ENCODE measurements at regions not wholly inside any gene's neighbourhood (a gene's known extent, or its start where the extent isn't known, plus 50 kb on each side); places are given as distances from the start of the nearest gene placed in this dataset.
"Not testable (repeated sequence)": the region's sequence is repeated elsewhere in the genome, so short reads cannot be mapped to it uniquely, and the experiment has no call there.

- no peak overlapping the region for H3K9ac ChIP-seq (ENCODE audit: low read length)
- H3K36me3 ChIP-seq (ENCODE audit: control insufficient read depth, insufficient read depth, low read length), result no peaks in the 10 kb centered on the region
- H3K27me3 ChIP-seq (ENCODE audit: control insufficient read depth, insufficient read depth, low read length), result no peaks in the 10 kb centered on the region
- H3K4me1 ChIP-seq (ENCODE audit: control insufficient read depth, insufficient read depth, low read length), result no peaks in the 10 kb centered on the region
- no peak overlapping the region for H3K4me3 ChIP-seq (ENCODE audit: low read length)
- no peaks in the 10 kb centered on the region for H3K9me3 ChIP-seq (ENCODE audit: control insufficient read depth, low read length)
Measured at GRCh38 chr12:42030588-42030987, 114.1 kb downstream of the GXYLT1 start.

DNA sequence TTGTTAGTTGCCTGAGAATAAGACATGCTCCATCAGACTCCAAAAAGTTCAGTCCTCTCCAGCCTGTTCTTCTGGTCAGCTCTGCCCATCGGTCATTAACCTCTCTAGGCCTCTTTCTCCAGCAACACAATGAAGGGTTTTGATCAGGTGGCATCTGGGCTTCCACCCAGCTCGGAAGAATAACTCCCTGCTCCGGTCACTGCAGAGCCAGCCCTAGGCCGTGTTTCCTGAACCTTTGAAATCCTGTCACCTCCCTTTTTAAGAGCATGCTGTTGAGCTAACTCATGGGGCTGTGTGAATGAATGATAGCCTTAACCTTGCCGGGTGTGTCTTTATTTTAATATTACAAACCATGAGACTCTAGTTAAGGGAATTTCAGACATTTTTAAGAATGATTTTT is 117.1 kb downstream of the GXYLT1 start:
- no peaks in the 10 kb centered on the region for H3K9me3 ChIP-seq (ENCODE audit: control insufficient read depth, low read length)

DNA sequence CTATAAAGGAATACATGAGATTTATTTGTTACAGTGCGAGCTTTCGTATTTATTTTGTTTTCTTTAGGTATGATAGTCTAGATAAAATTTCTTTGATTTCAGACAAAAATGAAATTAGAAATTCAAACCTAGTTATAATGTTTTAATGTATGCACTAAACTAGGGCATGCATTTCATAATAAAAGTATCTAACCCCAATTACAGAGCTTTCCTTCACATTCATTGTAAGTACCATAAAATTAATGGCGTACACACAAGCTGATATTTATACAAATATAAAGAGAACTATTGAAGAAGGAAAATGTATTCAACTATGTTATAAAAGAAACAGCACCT is 120.2 kb downstream of the GXYLT1 start:
- Histone ChIP-seq H3K4me3 (ENCODE audit: low read length) (no peak overlapping the region), H3K9ac (ENCODE audit: low read length) (no peak overlapping the region), H3K27me3 (ENCODE audit: control insufficient read depth, insufficient read depth, low read length) (peaks cover 4% of the 10 kb centered on the region), H3K9me3 (ENCODE audit: control insufficient read depth, low read length) (no peaks in the 10 kb centered on the region), H3K36me3 (ENCODE audit: control insufficient read depth, insufficient read depth, low read length) (no peaks in the 10 kb centered on the region), H3K4me1 (ENCODE audit: control insufficient read depth, insufficient read depth, low read length) (no peaks in the 10 kb centered on the region)

More for the DNA sequence above, 117.1 kb downstream of the GXYLT1 start:
- H3K9ac ChIP-seq (ENCODE audit: low read length), result no peak overlapping the region
- H3K27me3 ChIP-seq (ENCODE audit: control insufficient read depth, insufficient read depth, low read length), result peaks cover 4% of the 10 kb centered on the region
- no peak overlapping the region for H3K4me3 ChIP-seq (ENCODE audit: low read length)
- H3K36me3 ChIP-seq (ENCODE audit: control insufficient read depth, insufficient read depth, low read length), result no peaks in the 10 kb centered on the region
- H3K4me1 ChIP-seq (ENCODE audit: control insufficient read depth, insufficient read depth, low read length), result no peaks in the 10 kb centered on the region

DNA sequence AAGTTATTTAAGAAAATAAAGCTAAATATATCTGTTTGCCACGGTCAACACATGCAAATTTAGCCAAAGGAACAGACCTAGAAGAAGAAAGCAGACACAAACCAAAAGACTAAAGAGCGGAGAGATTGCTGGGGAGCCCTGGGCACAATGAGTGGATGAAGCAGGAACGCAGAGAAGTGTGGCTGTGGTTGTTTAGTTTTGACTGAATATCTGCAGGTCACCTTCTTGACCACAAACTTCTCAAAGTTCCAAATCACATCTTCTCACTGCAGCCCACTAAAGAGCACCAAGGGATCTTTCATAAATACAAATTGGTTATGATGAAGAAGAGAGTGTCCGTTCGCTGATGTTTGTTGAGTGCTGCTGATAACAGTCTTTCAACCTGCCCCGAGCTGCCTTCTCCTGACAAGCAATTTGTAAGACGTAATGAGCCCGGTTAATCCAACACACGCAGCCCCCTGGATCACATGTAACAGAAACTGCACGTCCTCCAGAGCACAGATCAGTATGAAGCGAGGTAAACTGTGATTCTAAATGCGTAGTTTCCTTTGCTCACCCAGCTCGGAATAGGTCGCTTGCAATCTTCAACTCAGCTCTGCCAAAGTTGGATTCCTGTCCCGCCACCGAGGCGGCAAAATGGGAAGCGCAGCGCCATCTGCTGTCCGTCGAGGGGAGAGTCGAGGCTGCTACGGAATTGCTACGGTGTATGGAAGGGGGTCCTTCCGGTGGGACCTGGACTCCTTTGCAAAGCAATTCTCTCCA is 120.8 kb downstream of the GXYLT1 start:
- no peaks in the 10 kb centered on the region for H3K9me3 ChIP-seq (ENCODE audit: control insufficient read depth, low read length)
- peaks cover 4% of the 10 kb centered on the region for H3K27me3 ChIP-seq (ENCODE audit: control insufficient read depth, insufficient read depth, low read length)
- no peaks in the 10 kb centered on the region for H3K4me1 ChIP-seq (ENCODE audit: control insufficient read depth, insufficient read depth, low read length)
- H3K36me3 ChIP-seq (ENCODE audit: control insufficient read depth, insufficient read depth, low read length), result no peaks in the 10 kb centered on the region
- H3K4me3 ChIP-seq (ENCODE audit: low read length), result peak overlapping the region; percentile 10
- peak overlapping the region; percentile 38 for H3K9ac ChIP-seq (ENCODE audit: low read length)

DNA sequence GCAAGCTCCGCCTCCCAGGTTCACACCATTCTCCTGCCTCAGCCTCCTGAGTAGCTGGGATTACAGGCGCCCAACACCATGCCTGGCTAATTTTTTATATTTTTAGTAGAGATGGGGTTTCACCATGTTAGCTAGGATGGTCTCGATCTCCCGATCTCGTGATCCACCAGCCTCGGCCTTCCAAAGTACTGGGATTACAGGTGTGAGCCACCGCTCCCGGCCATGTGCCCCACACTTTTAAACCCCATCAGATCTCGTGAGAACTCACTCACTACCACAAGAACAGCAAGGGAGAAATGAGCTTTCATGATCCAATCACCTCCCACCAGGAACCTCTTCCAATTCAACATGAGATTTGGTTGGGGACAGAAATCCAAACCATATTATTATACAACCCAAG is 122.7 kb downstream of the GXYLT1 start:
- H3K9ac ChIP-seq (ENCODE audit: low read length); H3K36me3 ChIP-seq (ENCODE audit: control insufficient read depth, insufficient read depth, low read length); H3K4me3 ChIP-seq (ENCODE audit: low read length); H3K9me3 ChIP-seq (ENCODE audit: control insufficient read depth, low read length); H3K27me3 ChIP-seq (ENCODE audit: control insufficient read depth, insufficient read depth, low read length); H3K4me1 ChIP-seq (ENCODE audit: control insufficient read depth, insufficient read depth, low read length): not testable (repeated sequence)

DNA sequence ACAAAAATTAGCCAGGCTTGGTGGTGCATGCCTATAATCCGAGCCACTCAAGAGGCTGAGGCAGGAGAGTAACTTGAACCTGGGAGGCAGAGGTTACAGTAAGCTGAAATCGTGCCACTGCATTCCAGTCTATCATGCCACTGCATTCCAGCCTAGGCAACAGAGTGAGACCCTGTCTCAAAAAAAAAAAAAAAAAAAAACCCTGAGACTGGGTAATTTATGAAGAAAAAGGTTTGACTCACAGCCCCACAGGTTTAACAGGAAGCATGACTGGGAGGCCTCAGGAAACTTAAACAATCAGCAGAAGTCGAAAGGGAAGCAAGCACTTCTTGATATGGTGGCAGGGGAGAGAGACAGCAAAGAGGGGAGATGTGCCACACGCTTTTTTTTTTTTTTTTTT is 123.2 kb downstream of the GXYLT1 start:
- Histone ChIP-seq H3K27me3 (ENCODE audit: control insufficient read depth, insufficient read depth, low read length) (peaks cover 4% of the 10 kb centered on the region), H3K4me1 (ENCODE audit: control insufficient read depth, insufficient read depth, low read length) (no peaks in the 10 kb centered on the region), H3K36me3 (ENCODE audit: control insufficient read depth, insufficient read depth, low read length) (no peaks in the 10 kb centered on the region), H3K9ac (ENCODE audit: low read length) (no peak overlapping the region), H3K9me3 (ENCODE audit: control insufficient read depth, low read length) (no peaks in the 10 kb centered on the region), H3K4me3 (ENCODE audit: low read length) (no peak overlapping the region)

DNA sequence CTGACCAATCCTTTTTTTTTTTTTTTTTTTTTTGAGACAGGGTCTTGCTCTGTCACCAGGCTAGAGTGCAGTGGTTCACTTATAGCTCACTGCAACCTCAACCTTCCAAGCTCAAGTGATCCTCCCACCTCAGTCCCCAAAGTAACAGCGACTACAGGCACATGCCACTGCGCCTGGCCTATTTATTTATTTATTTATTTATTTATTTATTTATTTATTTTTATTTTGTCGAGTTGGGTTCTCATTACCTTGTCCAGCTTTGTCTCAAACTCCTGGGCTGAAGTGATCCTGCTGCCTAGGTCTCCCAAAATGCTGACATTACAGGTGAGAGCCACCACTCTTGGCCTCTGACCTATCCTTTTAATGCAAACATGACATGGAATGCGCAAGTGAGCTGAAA is 124.4 kb downstream of the GXYLT1 start:
- H3K9ac ChIP-seq (ENCODE audit: low read length), result no peak overlapping the region
- H3K4me1 ChIP-seq (ENCODE audit: control insufficient read depth, insufficient read depth, low read length), result no peaks in the 10 kb centered on the region
- peaks cover 4% of the 10 kb centered on the region for H3K27me3 ChIP-seq (ENCODE audit: control insufficient read depth, insufficient read depth, low read length)

GRCh38 chr12:42019746-42020145 is 124.9 kb downstream of the GXYLT1 start:
- Histone ChIP-seq H3K36me3 (ENCODE audit: control insufficient read depth, insufficient read depth, low read length) (no peaks in the 10 kb centered on the region), H3K4me3 (ENCODE audit: low read length) (no peak overlapping the region), H3K4me1 (ENCODE audit: control insufficient read depth, insufficient read depth, low read length) (no peaks in the 10 kb centered on the region), H3K27me3 (ENCODE audit: control insufficient read depth, insufficient read depth, low read length) (peaks cover 4% of the 10 kb centered on the region), H3K9ac (ENCODE audit: low read length) (no peak overlapping the region), H3K9me3 (ENCODE audit: control insufficient read depth, low read length) (no peaks in the 10 kb centered on the region)

More for the DNA sequence above, 124.4 kb downstream of the GXYLT1 start:
- Histone ChIP-seq H3K9me3 (ENCODE audit: control insufficient read depth, low read length) (no peaks in the 10 kb centered on the region), H3K4me3 (ENCODE audit: low read length) (no peak overlapping the region), H3K36me3 (ENCODE audit: control insufficient read depth, insufficient read depth, low read length) (no peaks in the 10 kb centered on the region)

DNA sequence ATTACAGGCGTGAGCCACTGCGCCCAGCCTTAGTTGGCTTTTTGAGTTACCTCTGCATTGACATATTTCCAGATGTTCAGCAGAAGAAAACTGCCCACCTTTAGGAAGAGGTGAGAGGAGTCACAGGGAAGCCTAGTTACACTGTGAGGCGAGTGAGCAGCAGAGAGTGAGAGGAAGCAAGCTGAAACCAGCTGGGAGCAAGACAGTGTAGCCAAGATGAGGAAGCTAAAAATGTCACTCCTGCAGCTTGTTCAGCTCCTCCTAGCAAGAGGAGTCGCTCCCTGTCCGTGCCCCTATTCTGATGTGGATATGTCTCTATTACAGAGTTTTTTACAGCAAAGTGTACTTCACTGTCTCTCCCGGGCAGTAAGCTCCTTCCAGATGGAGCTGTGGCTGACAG is 127.6 kb downstream of the GXYLT1 start:
- no peaks in the 10 kb centered on the region for H3K4me1 ChIP-seq (ENCODE audit: control insufficient read depth, insufficient read depth, low read length)
- H3K4me3 ChIP-seq (ENCODE audit: low read length), result no peak overlapping the region
- no peak overlapping the region for H3K9ac ChIP-seq (ENCODE audit: low read length)

DNA sequence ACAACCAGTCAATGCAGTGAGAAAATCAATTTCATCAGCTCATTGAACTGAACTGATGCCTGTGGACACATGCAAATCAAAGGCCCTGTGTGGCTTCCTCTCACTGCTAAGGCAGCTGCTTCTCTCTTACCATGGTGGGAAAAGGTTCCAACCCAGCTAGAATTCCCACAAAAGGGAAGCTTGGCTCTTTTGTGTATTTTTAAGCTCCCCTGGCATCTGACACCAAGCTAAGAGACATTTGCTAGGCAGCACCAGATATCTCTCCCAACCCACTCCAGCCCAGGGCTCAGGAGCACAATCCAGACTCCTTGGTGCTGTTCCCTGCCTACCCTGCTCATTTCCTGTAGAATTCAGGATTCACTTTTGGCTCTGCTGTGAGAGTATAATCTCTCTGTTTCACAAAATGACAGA is 129.6 kb downstream of the GXYLT1 start:
- Histone ChIP-seq H3K9me3 (ENCODE audit: control insufficient read depth, low read length) (no peaks in the 10 kb centered on the region), H3K9ac (ENCODE audit: low read length) (no peak overlapping the region), H3K4me3 (ENCODE audit: low read length) (no peak overlapping the region), H3K36me3 (ENCODE audit: control insufficient read depth, insufficient read depth, low read length) (no peaks in the 10 kb centered on the region), H3K27me3 (ENCODE audit: control insufficient read depth, insufficient read depth, low read length) (no peaks in the 10 kb centered on the region), H3K4me1 (ENCODE audit: control insufficient read depth, insufficient read depth, low read length) (no peaks in the 10 kb centered on the region)

More for the DNA sequence above, 127.6 kb downstream of the GXYLT1 start:
- Histone ChIP-seq H3K27me3 (ENCODE audit: control insufficient read depth, insufficient read depth, low read length) (no peaks in the 10 kb centered on the region), H3K9me3 (ENCODE audit: control insufficient read depth, low read length) (no peaks in the 10 kb centered on the region), H3K36me3 (ENCODE audit: control insufficient read depth, insufficient read depth, low read length) (no peaks in the 10 kb centered on the region)

DNA sequence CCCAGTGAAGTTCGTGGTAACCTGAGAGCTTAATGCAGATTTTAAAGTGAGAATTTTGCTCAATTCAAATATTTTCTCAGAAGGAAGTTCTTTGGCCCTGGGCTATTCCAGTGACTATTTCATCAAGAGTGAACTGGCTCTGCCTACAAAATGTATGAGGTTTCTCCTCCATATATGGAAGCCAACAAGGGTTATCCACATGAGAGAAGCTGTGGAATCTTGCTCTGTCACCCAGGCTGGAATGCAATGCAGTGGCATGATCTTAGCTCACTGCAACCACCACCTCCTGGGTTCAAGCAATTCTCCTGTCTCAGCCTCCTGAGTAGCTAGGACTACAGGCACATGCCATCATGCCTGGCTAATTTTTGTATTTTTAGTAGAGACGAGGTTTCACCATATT is 132.2 kb downstream of the GXYLT1 start:
- H3K9me3 ChIP-seq (ENCODE audit: control insufficient read depth, low read length); H3K4me3 ChIP-seq (ENCODE audit: low read length); H3K27me3 ChIP-seq (ENCODE audit: control insufficient read depth, insufficient read depth, low read length); H3K36me3 ChIP-seq (ENCODE audit: control insufficient read depth, insufficient read depth, low read length); H3K4me1 ChIP-seq (ENCODE audit: control insufficient read depth, insufficient read depth, low read length); H3K9ac ChIP-seq (ENCODE audit: low read length): not testable (repeated sequence)

DNA sequence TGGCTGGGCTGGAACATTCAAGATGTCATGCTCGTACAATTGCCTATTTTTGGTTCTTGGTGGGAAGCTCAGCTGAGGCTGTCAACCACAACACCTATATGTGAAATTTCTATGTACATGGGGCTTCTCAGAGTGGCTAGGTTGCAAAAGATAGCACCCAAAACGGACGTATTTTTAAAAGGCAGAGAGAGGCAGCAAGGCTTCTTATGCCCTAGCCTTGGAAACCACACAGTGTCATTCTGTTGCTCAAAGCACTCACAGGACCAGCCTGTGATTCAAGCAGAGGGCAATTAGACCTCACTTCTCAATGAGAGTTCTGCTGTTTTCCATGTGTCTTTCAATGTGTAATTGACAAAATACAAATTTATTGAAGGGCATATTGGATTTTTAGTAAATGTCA is 134.0 kb downstream of the GXYLT1 start:
- H3K9me3 ChIP-seq (ENCODE audit: control insufficient read depth, low read length), result no peaks in the 10 kb centered on the region
- no peaks in the 10 kb centered on the region for H3K36me3 ChIP-seq (ENCODE audit: control insufficient read depth, insufficient read depth, low read length)
- H3K9ac ChIP-seq (ENCODE audit: low read length), result no peak overlapping the region
- H3K4me1 ChIP-seq (ENCODE audit: control insufficient read depth, insufficient read depth, low read length), result no peaks in the 10 kb centered on the region
- no peak overlapping the region for H3K4me3 ChIP-seq (ENCODE audit: low read length)
- no peaks in the 10 kb centered on the region for H3K27me3 ChIP-seq (ENCODE audit: control insufficient read depth, insufficient read depth, low read length)

DNA sequence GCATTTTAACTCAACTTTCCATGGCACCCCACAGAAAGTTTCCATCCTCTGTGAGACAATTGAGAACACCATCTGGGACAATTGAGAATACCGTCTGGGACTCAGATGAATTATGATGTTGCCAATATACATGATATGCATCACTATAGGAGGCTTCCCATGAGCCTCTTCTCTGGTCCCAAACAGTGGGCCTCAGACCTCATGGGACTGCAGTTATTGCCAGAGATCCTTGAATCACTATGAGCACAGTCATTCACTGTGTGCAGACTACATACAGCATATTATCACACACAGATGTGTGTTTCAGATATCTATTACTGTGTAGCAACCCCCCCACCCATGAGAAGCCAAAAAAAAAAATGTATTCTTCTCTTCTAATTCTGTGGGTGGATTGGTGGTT is 134.4 kb downstream of the GXYLT1 start:
- no peaks in the 10 kb centered on the region for H3K27me3 ChIP-seq (ENCODE audit: control insufficient read depth, insufficient read depth, low read length)
- no peak overlapping the region for H3K9ac ChIP-seq (ENCODE audit: low read length)
- H3K4me1 ChIP-seq (ENCODE audit: control insufficient read depth, insufficient read depth, low read length), result no peaks in the 10 kb centered on the region
- H3K4me3 ChIP-seq (ENCODE audit: low read length), result no peak overlapping the region
- no peaks in the 10 kb centered on the region for H3K9me3 ChIP-seq (ENCODE audit: control insufficient read depth, low read length)
- no peaks in the 10 kb centered on the region for H3K36me3 ChIP-seq (ENCODE audit: control insufficient read depth, insufficient read depth, low read length)

Measured in mucosa of stomach (tissue), 1 donor.